Stomach (tissue), 8 donors: ENCODE measurements at regions not wholly inside any gene's neighbourhood (a gene's known extent, or its start where the extent isn't known, plus 50 kb on each side); places are given as distances from the start of the nearest gene placed in this dataset.
"Not testable (repeated sequence)": the region's sequence is repeated elsewhere in the genome, so short reads cannot be mapped to it uniquely, and the experiment has no call there.

Source experiments
- DNase-seq, 2 donors: peaks; one replicate each; pipeline versions ENCODE4 v3.0.0 to v3.0.0-alpha.2; 2013 to 2019
- H3K27ac ChIP-seq, 5 donors: fragments of 200-600 bp in 4 of 5; sonication (generic) in 4 of 5; one replicate each; pipeline ENCODE4 v1.5.1; 2013 to 2019; ENCODE audit warnings: mild to moderate bottlenecking in 1 of 5, moderate library complexity in 1 of 5
- H3K27me3 ChIP-seq, 3 donors: fragments of 200-600 bp; sonication (generic); one replicate each; pipeline ENCODE4 v1.5.1; 2017 to 2019; ENCODE audit warnings: mixed run types in 1 of 3
- H3K36me3 ChIP-seq, 4 donors: fragments of 200-600 bp; sonication (generic); 1 replicate in 3 of 4; 2 replicates in 1 of 4; pipeline ENCODE4 v1.5.1; 2016 to 2019
- H3K4me1 ChIP-seq, 4 donors: fragments of 200-600 bp; sonication (generic); one replicate each; pipeline ENCODE4 v1.5.1; 2016 to 2019
- H3K4me3 ChIP-seq, 4 donors: fragments of 200-600 bp; sonication (generic) in 3 of 4; one replicate each; pipeline ENCODE4 v1.5.1; 2016 to 2019; ENCODE audit warnings: mild to moderate bottlenecking in 1 of 4
- H3K9me3 ChIP-seq, 4 donors: fragments of 200-600 bp; sonication (generic); one replicate each; pipeline ENCODE4 v1.5.1; 2016 to 2019
- CTCF ChIP-seq, 7 experiments: fragments of 450-650 bp in 4 of 7; fragments of 200-600 bp in 3 of 7; sonication (generic) in 3 of 7; IDR thresholded peaks; one replicate each; pipeline ENCODE4 v1.5.1; 2016 to 2019; ENCODE audit warnings: antibody characterized with exemption in 7 of 7, control low read depth in 2 of 7, mild to moderate bottlenecking in 1 of 7
- EP300 ChIP-seq: sonication (generic); formaldehyde crosslinking; IDR thresholded peaks from one replicate; pipeline ENCODE4 v1.6.1; 2017; ENCODE audit warnings: antibody characterized with exemption
- POLR2A ChIP-seq, 4 donors: fragments of 450-650 bp; IDR thresholded peaks; one replicate each; pipeline ENCODE4 v1.6.1; 2016; ENCODE audit warnings: antibody characterized with exemption in 4 of 4, control low read depth in 2 of 4, mild to moderate bottlenecking in 1 of 4, moderate library complexity in 1 of 4
- POLR2AphosphoS5 ChIP-seq, 3 donors: sonication (generic); formaldehyde crosslinking; IDR thresholded peaks; one replicate each; pipeline ENCODE4 v1.6.1; 2016; ENCODE audit warnings: antibody characterized with exemption in 3 of 3
- WGBS, 5 donors: extraction: QIAGEN DNeasy Blood & Tissue Kit in 3 of 5; methylation state at CpG; one replicate each; pipeline versions ENCODE4 v1.1.5 to v1.1.7; 2013 to 2018; 5-methylcytosine and 5-hydroxymethylcytosine counted together
- intact Hi-C: fragments of 100-400 bp; cut with DNase I; formaldehyde crosslinking; loops from one replicate; pipeline ENCODE4 v1.15.1; 2023; ENCODE audit warnings: low total_unique reads
- donor health status: healthy with polysubstance abuse.
- donor health status: Bipolar disorder and iron deficiency.
- donor health status: healthy.

- H3K27ac ChIP-seq = no peak overlapping the region
- intact Hi-C loops = no loop called here
- 66 to 85% (median 77%) methylated on average over 5 of the region's 5 CpGs for WGBS, 5 donors
Observed at GRCh38 chr12:131232036-131232435, 278.3 kb downstream of the ADGRD1 start.

GRCh38 chr12:131232872-131233271, 279.2 kb downstream of the ADGRD1 start:
- 82 to 94% (median 85%) methylated on average over 9 to 14 of the region's 14 CpGs for WGBS, 5 donors

More at GRCh38 chr12:131232036-131232435, 278.3 kb downstream of the ADGRD1 start:
- peaks cover 0 to 21% (median 0%) of the 10 kb centered on the region in 4 donors for H3K4me1 ChIP-seq
- H3K36me3 ChIP-seq = no peaks in the 10 kb centered on the region
- H3K9me3 ChIP-seq = peaks cover 0 to 10% (median 8%) of the 10 kb centered on the region in 4 donors
- no peak overlapping the region for H3K4me3 ChIP-seq
- DNase-seq = no peak
- TF ChIP-seq POLR2A (IDR thresholded peaks at IDR 0.05) (no peak), POLR2AphosphoS5 (IDR thresholded peaks at IDR 0.05) (no peak), CTCF (IDR thresholded peaks at IDR 0.05) (no peak), EP300 (no peak)
- peaks cover 0 to 52% (median 15%) of the 10 kb centered on the region in 3 donors for H3K27me3 ChIP-seq

GRCh38 chr12:131233850-131234789, 280.4 kb downstream of the ADGRD1 start:
- WGBS, 5 donors = 68 to 75% (median 69%) methylated on average over 14 to 16 of the region's 16 CpGs
- intact Hi-C loops, DNase-seq, H3K27ac ChIP-seq, H3K4me3 ChIP-seq, H3K36me3 ChIP-seq, H3K9me3 ChIP-seq: not testable (repeated sequence)
- peaks cover 0 to 34% (median 14%) of the 10 kb centered on the region in 3 donors for H3K27me3 ChIP-seq
- peaks cover 0 to 14% (median 0%) of the 10 kb centered on the region in 4 donors for H3K4me1 ChIP-seq

More at GRCh38 chr12:131232872-131233271, 279.2 kb downstream of the ADGRD1 start:
- Histone ChIP-seq H3K4me1 (peaks cover 0 to 21% (median 0%) of the 10 kb centered on the region in 4 donors), H3K27me3 (peaks cover 0 to 47% (median 15%) of the 10 kb centered on the region in 3 donors)
- DNase-seq, H3K9me3 ChIP-seq, H3K4me3 ChIP-seq, intact Hi-C loops, H3K27ac ChIP-seq, H3K36me3 ChIP-seq: not testable (repeated sequence)

- H3K27ac ChIP-seq, H3K9me3 ChIP-seq, H3K4me1 ChIP-seq, DNase-seq, intact Hi-C loops, H3K4me3 ChIP-seq, H3K36me3 ChIP-seq: not testable (repeated sequence)
- H3K27me3 ChIP-seq = peaks cover 0 to 27% (median 7%) of the 10 kb centered on the region in 3 donors
- WGBS, 5 donors = 0 to 11% (median 10%) methylated on average over 4 to 5 of the region's 8 CpGs; no CpG with 5 or more reads in 2 of the 5 donors
Observed at GRCh38 chr12:131234841-131235271, 281.1 kb downstream of the ADGRD1 start.

GRCh38 chr12:131235871-131236271, 282.2 kb downstream of the ADGRD1 start:
- Histone ChIP-seq H3K4me3 (no peak overlapping the region), H3K27ac (no peak overlapping the region), H3K27me3 (peaks cover 0 to 17% (median 4%) of the 10 kb centered on the region in 3 donors), H3K4me1 (no peaks in the 10 kb centered on the region), H3K36me3 (no peaks in the 10 kb centered on the region), H3K9me3 (peaks cover 0 to 10% (median 8%) of the 10 kb centered on the region in 4 donors)
- TF ChIP-seq CTCF (IDR thresholded peaks at IDR 0.05) (no peak), POLR2A (IDR thresholded peaks at IDR 0.05) (no peak), EP300 (no peak), POLR2AphosphoS5 (IDR thresholded peaks at IDR 0.05) (no peak)
- DNase-seq = no peak
- intact Hi-C loops = no loop called here
- WGBS, 5 donors = 74 to 94% (median 81%) methylated on average over 10 to 12 of the region's 12 CpGs
